Ascending aorta (tissue), 2 donors: ENCODE measurements at regions not wholly inside any gene's neighbourhood (a gene's known extent, or its start where the extent isn't known, plus 50 kb on each side); places are given as distances from the start of the nearest gene placed in this dataset.

Experiments
- DNase-seq, 2 donors: peaks; one replicate each; pipeline ENCODE4 v3.0.0-alpha.2; 2019; ENCODE audit warnings: low spot score in 2 of 2
- H3K27ac ChIP-seq, 2 donors: fragments of 200-600 bp; sonication (generic); one replicate each; pipeline ENCODE4 v1.5.1; 2016 to 2017; ENCODE audit warnings: mild to moderate bottlenecking in 1 of 2
- H3K27me3 ChIP-seq: fragments of 200-600 bp; sonication (generic); one replicate; pipeline ENCODE4 v1.5.1; 2017
- H3K36me3 ChIP-seq, 2 donors: fragments of 200-600 bp; sonication (generic); one replicate each; pipeline ENCODE4 v1.5.1; 2016
- H3K4me1 ChIP-seq, 2 donors: fragments of 200-600 bp; sonication (generic); one replicate each; pipeline ENCODE4 v1.5.1; 2016 to 2017; ENCODE audit warnings: mild to moderate bottlenecking in 1 of 2
- H3K4me3 ChIP-seq, 2 donors: fragments of 200-600 bp; sonication (generic); one replicate each; pipeline ENCODE4 v1.5.1; 2016 to 2017; ENCODE audit warnings: mild to moderate bottlenecking in 1 of 2
- H3K9me3 ChIP-seq, 2 donors: fragments of 200-600 bp; sonication (generic); one replicate each; pipeline ENCODE4 v1.5.1; 2016
- CTCF ChIP-seq, 3 experiments: fragments of 200-600 bp in 2 of 3; fragments of 450-650 bp in 1 of 3; sonication (generic) in 2 of 3; IDR thresholded peaks; one replicate each; pipeline ENCODE4 v1.5.1; 2016 to 2019; ENCODE audit warnings: antibody characterized with exemption in 3 of 3, mild to moderate bottlenecking in 1 of 3, moderate library complexity in 1 of 3
- intact Hi-C: fragments of 100-400 bp; cut with DNase I; formaldehyde crosslinking; loops from one replicate; pipeline ENCODE4 v1.15.1; 2023

- intact Hi-C loops, result no loop called here
- no peaks in the 10 kb centered on the region for H3K4me1 ChIP-seq
- no peak overlapping the region for H3K27ac ChIP-seq
- H3K27me3 ChIP-seq, result no peaks in the 10 kb centered on the region
- TF ChIP-seq CTCF (IDR thresholded peaks at IDR 0.05), result no peak
- no peak overlapping the region for H3K4me3 ChIP-seq
- H3K36me3 ChIP-seq, result no peaks in the 10 kb centered on the region
- no peaks in the 10 kb centered on the region for H3K9me3 ChIP-seq
- DNase-seq, result no peak
These were observed 488.9 kb downstream of the RNF144A start for GRCh38 chr2:7405861-7406715.

DNA sequence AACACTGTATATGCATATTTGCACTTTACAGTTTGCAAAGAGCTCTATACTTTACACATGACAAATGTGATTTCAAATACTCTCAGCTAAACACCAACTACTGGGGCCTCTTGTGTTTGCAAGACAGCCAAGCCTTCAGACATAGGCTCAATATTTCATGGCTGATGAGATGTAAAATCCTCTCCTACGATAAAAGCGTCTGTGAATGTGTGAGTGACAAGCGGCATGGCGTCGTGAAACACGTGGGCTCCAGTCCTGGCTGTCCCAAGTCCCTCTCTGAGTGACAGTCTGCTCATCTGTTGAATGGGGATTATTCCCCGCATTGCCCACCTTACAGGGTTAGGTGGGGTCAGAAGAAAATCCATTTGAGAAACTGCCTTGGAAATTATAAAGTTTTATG, 489.8 kb downstream of the RNF144A start:
- DNase-seq, result no peak
- Histone ChIP-seq H3K9me3 (no peaks in the 10 kb centered on the region), H3K4me3 (no peak overlapping the region), H3K4me1 (no peaks in the 10 kb centered on the region), H3K27me3 (no peaks in the 10 kb centered on the region), H3K27ac (no peak overlapping the region), H3K36me3 (no peaks in the 10 kb centered on the region)
- TF ChIP-seq CTCF (IDR thresholded peaks at IDR 0.05), result no peak
- intact Hi-C loops, result no loop called here

- Histone ChIP-seq H3K36me3 (no peaks in the 10 kb centered on the region), H3K4me3 (no peak overlapping the region), H3K4me1 (no peaks in the 10 kb centered on the region), H3K27ac (no peak overlapping the region), H3K27me3 (no peaks in the 10 kb centered on the region), H3K9me3 (no peaks in the 10 kb centered on the region)
- TF ChIP-seq CTCF (IDR thresholded peaks at IDR 0.05), result no peak
- no peak for DNase-seq
- intact Hi-C loops, result no loop called here
These were observed 490.9 kb downstream of the RNF144A start for GRCh38 chr2:7407906-7408680.

GRCh38 chr2:7411691-7412090, 494.5 kb downstream of the RNF144A start:
- no peak overlapping the region for H3K4me3 ChIP-seq
- H3K4me1 ChIP-seq, result no peaks in the 10 kb centered on the region
- no peaks in the 10 kb centered on the region for H3K27me3 ChIP-seq
- H3K36me3 ChIP-seq, result no peaks in the 10 kb centered on the region
- no peak overlapping the region for H3K27ac ChIP-seq
- TF ChIP-seq CTCF (IDR thresholded peaks at IDR 0.05), result no peak
- DNase-seq, result no peak
- intact Hi-C loops, result no loop called here
- H3K9me3 ChIP-seq, result no peaks in the 10 kb centered on the region

- H3K36me3 ChIP-seq, result no peaks in the 10 kb centered on the region
- no peaks in the 10 kb centered on the region for H3K4me1 ChIP-seq
- TF ChIP-seq CTCF (IDR thresholded peaks at IDR 0.05), result no peak
- no peak overlapping the region for H3K4me3 ChIP-seq
- intact Hi-C loops, result no loop called here
- H3K9me3 ChIP-seq, result no peaks in the 10 kb centered on the region
- no peak for DNase-seq
- H3K27ac ChIP-seq, result no peak overlapping the region
- H3K27me3 ChIP-seq, result no peaks in the 10 kb centered on the region
These were observed 500.9 kb downstream of the RNF144A start for GRCh38 chr2:7417845-7418742.
